ENCODE measurements at regions not wholly inside any gene's neighbourhood (a gene's known extent, or its start where the extent isn't known, plus 50 kb on each side); places are given as distances from the start of the nearest gene placed in this dataset.

DNA sequence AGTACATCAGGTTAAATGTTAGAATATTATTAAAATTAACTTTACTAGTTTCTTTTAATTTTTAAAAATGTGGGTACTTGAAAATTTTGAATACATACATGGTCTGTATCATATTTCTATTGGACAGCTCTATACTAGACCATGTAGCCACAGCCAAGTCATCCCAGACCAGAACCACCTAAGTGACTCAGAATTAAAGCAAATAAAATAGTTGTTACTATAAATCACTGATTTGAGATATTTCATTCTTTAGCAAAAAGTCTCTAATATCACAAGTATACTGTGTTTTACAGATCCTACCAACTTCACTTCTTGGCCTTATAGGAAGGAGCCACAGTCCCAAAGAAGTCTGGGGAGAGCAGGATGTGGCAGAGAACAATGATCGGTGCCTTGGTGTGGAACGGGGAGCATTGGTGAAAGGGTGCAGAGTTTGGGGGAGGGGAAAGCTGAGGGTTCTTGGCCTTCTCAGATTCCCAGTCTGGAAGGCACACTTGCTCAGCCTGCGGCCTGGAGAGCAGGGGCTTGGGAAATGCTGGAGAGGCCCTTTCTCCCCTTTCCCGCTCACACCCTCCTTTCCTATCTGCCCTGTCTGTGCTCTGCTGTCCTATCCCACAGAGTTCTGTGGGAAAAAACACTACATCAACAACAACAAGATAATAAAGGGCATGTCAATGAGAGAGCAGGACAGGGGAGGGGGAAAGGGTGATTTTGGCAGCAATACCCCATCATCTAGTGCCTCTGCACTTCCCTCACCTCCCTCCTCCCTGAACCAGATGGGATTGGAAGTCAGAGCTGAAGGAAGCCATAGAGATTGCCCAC lies 122.1 kb downstream of the NGF start:
- DNase-seq (ENCODE audit: low spot score) (no peak), ATAC-seq (ENCODE audit: low FRiP score) (no peak)
- TF ChIP-seq, protein P1, sequence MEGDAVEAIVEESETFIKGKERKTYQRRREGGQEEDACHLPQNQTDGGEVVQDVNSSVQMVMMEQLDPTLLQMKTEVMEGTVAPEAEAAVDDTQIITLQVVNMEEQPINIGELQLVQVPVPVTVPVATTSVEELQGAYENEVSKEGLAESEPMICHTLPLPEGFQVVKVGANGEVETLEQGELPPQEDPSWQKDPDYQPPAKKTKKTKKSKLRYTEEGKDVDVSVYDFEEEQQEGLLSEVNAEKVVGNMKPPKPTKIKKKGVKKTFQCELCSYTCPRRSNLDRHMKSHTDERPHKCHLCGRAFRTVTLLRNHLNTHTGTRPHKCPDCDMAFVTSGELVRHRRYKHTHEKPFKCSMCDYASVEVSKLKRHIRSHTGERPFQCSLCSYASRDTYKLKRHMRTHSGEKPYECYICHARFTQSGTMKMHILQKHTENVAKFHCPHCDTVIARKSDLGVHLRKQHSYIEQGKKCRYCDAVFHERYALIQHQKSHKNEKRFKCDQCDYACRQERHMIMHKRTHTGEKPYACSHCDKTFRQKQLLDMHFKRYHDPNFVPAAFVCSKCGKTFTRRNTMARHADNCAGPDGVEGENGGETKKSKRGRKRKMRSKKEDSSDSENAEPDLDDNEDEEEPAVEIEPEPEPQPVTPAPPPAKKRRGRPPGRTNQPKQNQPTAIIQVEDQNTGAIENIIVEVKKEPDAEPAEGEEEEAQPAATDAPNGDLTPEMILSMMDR (IDR thresholded peaks at IDR 0.05) = no peak

DNA sequence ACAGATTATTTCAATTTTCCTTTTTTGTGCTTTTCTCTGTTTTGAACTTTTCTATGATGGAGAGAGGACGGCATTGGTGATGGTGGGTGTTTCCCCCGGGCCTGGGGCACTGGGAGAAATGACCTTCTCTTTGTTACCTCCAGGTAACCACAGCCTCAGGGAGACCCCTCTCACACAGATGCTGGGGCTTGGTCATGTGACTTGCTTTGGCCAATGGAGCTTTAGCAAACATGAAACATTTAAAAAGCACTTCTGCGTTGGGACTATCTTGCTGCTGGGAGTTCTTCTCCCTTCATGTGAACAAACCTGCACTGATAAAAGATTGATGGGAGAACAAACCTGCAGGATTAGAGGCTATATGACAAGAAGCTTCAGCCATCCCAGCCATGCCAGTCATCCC lies 122.9 kb downstream of the NGF start:
- no peak for DNase-seq (ENCODE audit: low spot score)
- TF ChIP-seq, protein P1 (IDR thresholded peaks at IDR 0.05) = no peak

DNA sequence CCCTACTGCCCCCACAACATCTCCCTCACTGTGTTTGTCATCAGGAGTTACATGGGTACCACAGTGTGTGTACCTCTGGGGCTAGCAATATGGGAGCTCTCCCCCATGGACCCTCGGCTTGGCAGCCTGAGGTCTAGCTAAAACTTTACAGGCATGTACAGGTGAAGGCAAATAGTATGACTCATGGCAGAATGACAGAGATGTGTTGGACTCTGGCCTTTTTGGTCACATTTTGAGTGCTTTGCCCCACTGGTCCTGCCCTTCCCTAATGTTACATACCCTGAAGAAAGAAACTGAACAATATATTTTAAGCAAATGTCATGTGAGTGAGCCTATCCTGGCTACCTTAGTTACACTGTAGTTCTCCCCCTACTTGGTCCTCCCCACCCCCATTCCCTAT lies 124.0 kb downstream of the NGF start:
- no peak for ATAC-seq (ENCODE audit: low FRiP score)
- no peak for DNase-seq (ENCODE audit: low spot score)
- TF ChIP-seq, protein P1 (IDR thresholded peaks at IDR 0.05) = no peak

More for the DNA sequence above, 122.9 kb downstream of the NGF start:
- ATAC-seq (ENCODE audit: low FRiP score) = no peak

DNA sequence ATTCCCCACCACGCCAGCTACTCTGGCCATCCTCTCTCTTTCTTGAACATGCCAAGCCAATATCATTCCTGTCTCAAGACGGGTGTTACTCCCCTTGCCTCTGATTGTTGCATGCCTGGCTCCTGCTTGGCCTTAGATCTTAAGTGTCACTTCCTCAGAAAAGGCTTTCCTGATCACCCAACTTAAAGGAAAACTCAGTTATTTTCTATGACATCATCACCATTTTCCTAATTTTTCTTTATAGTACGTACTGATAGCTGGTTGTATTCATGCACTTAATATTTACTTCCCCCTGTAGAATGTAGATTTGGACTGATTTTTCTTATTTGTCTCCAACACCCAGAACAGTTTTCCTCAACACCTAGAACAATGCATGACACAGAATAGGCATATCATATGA lies 123.8 kb upstream of the TSPAN2 start:
- TF ChIP-seq, protein P1 (IDR thresholded peaks at IDR 0.05) = no peak
- ATAC-seq (ENCODE audit: low FRiP score) = no peak
- DNase-seq (ENCODE audit: low spot score) = no peak

DNA sequence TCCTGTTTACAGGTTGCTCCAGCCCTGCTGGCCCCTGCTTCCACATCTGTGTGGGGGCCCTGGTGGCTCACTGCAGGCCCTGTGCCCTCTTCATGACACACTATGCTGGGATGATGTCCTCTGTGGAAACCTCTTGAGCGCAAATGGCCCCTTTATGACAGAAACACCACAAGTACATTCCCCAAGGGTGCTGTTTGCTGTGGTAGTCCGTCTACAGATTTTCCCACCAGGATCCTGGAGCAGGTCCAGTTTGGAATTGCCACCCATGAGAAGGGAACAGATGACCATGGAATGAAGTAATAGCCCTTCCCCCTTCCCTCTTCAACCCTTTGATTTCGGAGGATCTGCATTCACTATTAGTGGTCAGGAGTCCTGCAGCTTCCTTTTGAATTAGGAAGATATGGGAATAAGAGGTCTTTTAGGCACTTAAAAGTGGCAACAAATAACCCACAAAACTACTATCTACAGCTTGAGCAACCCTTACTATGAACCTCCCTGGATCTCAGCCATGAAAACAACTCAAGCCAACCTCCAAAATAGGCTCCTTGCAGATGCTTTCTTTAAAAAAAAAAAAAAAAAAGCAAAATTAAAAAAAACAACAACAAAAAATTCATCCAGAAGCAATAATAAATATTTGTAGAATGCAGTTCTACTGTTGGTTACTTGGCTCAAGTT lies 121.9 kb upstream of the TSPAN2 start:
- DNase-seq (ENCODE audit: low spot score) (no peak), ATAC-seq (ENCODE audit: low FRiP score) (no peak)
- TF ChIP-seq, protein P1 (IDR thresholded peaks at IDR 0.05) = no peak

DNA sequence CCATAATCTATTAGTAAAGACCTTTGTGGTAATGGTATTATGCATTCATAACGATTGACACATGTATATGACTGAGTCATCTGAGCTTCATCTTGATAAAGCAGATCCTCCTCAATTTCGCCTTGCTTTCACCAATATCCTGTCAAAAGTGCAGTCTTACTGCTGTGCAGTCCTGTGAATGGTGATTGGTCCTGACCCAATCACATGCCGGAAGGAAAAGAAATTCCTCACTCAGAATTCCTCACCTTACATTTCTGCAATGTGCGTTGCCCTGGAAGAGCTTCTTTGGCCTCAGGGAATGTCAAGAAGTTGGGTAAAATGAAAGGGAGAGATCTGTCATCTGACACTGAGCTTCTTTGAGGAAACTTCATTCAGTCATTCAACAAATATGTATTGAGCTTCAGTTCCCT lies 121.0 kb upstream of the TSPAN2 start:
- DNase-seq (ENCODE audit: low spot score) (no peak), ATAC-seq (ENCODE audit: low FRiP score) (no peak)
- TF ChIP-seq, protein P1 (IDR thresholded peaks at IDR 0.05) = no peak

DNA sequence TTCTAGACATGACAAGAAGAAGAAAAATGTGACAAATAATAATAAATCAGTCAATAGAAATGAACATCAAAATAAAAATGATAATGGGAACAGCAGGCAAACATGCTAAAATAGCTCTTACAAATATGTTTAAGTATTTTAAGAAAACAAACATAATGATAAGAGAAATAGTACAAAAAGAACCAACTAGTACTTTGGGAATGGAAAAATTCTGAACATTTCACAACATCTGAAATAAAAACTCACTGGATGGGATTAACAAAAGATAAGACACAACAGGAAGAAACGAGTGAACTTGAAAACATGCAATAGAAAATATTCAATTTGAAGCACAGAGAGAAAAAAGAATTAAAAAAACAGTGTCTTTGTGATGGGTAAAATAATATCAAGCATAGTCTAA lies 115.2 kb upstream of the TSPAN2 start:
- TF ChIP-seq, protein P1 (IDR thresholded peaks at IDR 0.05) = no peak
- DNase-seq (ENCODE audit: low spot score) (no peak), ATAC-seq (ENCODE audit: low FRiP score) (no peak)

Data from omental fat pad (tissue), 3 donors.